GM12873 (cell line): ENCODE measurements at regions not wholly inside any gene's neighbourhood (a gene's known extent, or its start where the extent isn't known, plus 50 kb on each side); places are given as distances from the start of the nearest gene placed in this dataset.

ENCODE experiments used
- CTCF ChIP-seq: IDR thresholded peaks from 2 replicates; pipeline ENCODE4 v1.5.1; 2012; ENCODE audit warnings: low read depth, mild to moderate bottlenecking, moderate library complexity, low read length, control low read depth; ENCODE audit not compliant: insufficient read depth; ENCODE audit errors: missing control alignments

- no peak for TF ChIP-seq CTCF
Observed at GRCh38 chr2:136327162-136327852, 209.4 kb upstream of the CXCR4 start.

GRCh38 chr2:136325844-136326331 is 207.9 kb upstream of the CXCR4 start:
- TF ChIP-seq CTCF, result no peak

GRCh38 chr2:136324966-136325365 is 207.0 kb upstream of the CXCR4 start:
- TF ChIP-seq CTCF, result no peak

GRCh38 chr2:136323935-136324334 is 206.0 kb upstream of the CXCR4 start:
- TF ChIP-seq CTCF, result no peak

GRCh38 chr2:136323195-136323594 is 205.2 kb upstream of the CXCR4 start:
- no peak for TF ChIP-seq CTCF

- TF ChIP-seq CTCF, result no peak
Observed at GRCh38 chr2:136322428-136322827, 204.5 kb upstream of the CXCR4 start.

GRCh38 chr2:136319651-136320050 is 201.7 kb upstream of the CXCR4 start:
- TF ChIP-seq CTCF, result no peak

- TF ChIP-seq CTCF, result no peak
Observed at GRCh38 chr2:136319237-136319636, 201.3 kb upstream of the CXCR4 start.
